OCI-LY1 (cell line): ENCODE measurements at regions not wholly inside any gene's neighbourhood (a gene's known extent, or its start where the extent isn't known, plus 50 kb on each side); places are given as distances from the start of the nearest gene placed in this dataset.

ENCODE experiments used
- CTCF ChIP-seq: fragments of 200-600 bp; sonication (generic), shearing (Covaris generic); IDR thresholded peaks from 2 replicates; pipeline ENCODE4 v1.5.1; 2017; ENCODE audit warnings: mild to moderate bottlenecking, antibody characterized with exemption, low read length, moderate library complexity, mixed read lengths
- EZH2 ChIP-seq: fragments of 200-600 bp; sonication (generic), shearing (Covaris generic); IDR thresholded peaks from 2 replicates; pipeline ENCODE4 v1.8.0; 2017; ENCODE audit warnings: borderline replicate concordance, mixed run types, mild to moderate bottlenecking, antibody characterized with exemption, low read length, moderate library complexity, mixed read lengths

- TF ChIP-seq CTCF, result no peak
- TF ChIP-seq EZH2, result no peak
These were observed 178.0 kb downstream of the INHBA start for GRCh38 chr7:41524876-41525275.
